H9 (cell line): ENCODE measurements at regions not wholly inside any gene's neighbourhood (a gene's known extent, or its start where the extent isn't known, plus 50 kb on each side); places are given as distances from the start of the nearest gene placed in this dataset.
A peak's percentile ranks its signal among the peaks of the same experiment; 100 is the strongest.

Experiments
- DNase-seq: peaks from one replicate; pipeline ENCODE4 v3.0.0-alpha.2; 2017
- H2AFZ ChIP-seq: one replicate; pipeline ENCODE4 v1.6.1; 2013; ENCODE audit warnings: mild to moderate bottlenecking, low read length, control low read depth, moderate library complexity
- H2AK5ac ChIP-seq: 2 replicates; pipeline ENCODE4 v1.6.1; 2013; ENCODE audit warnings: low read length, control low read depth, mixed read lengths; ENCODE audit not compliant: insufficient read length
- H2BK120ac ChIP-seq: one replicate; pipeline ENCODE4 v1.6.1; 2013; ENCODE audit warnings: low read depth, mild to moderate bottlenecking, low read length, control low read depth, inconsistent platforms; ENCODE audit not compliant: poor library complexity, severe bottlenecking
- H2BK12ac ChIP-seq: 2 replicates; pipeline ENCODE4 v1.6.1; 2013; ENCODE audit warnings: low read length, control low read depth, mixed read lengths, low read depth; ENCODE audit not compliant: insufficient read length
- H2BK15ac ChIP-seq: 2 replicates; pipeline ENCODE4 v1.6.1; 2013; ENCODE audit warnings: low read depth, low read length, control low read depth
- H2BK20ac ChIP-seq: one replicate; pipeline ENCODE4 v1.6.1; 2013; ENCODE audit warnings: low read depth, mild to moderate bottlenecking, low read length, control low read depth, inconsistent platforms; ENCODE audit not compliant: poor library complexity, severe bottlenecking
- H2BK5ac ChIP-seq: 2 replicates; pipeline ENCODE4 v1.6.1; 2013; ENCODE audit warnings: low read length, control low read depth, mixed read lengths; ENCODE audit not compliant: insufficient read length
- H3K14ac ChIP-seq: 2 replicates; pipeline ENCODE4 v1.6.1; 2013; ENCODE audit warnings: low read length, control low read depth; ENCODE audit not compliant: insufficient read depth
- H3K18ac ChIP-seq: 2 replicates; pipeline ENCODE4 v1.6.1; 2013; ENCODE audit warnings: low read depth, mild to moderate bottlenecking, mixed read lengths, low read length, control low read depth; ENCODE audit not compliant: insufficient read length
- H3K23ac ChIP-seq: 2 replicates; pipeline ENCODE4 v1.6.1; 2013; ENCODE audit warnings: low read length, control low read depth, mixed read lengths, low read depth; ENCODE audit not compliant: insufficient read length
- H3K23me2 ChIP-seq: 2 replicates; pipeline ENCODE4 v1.6.1; 2013; ENCODE audit warnings: low read depth, mild to moderate bottlenecking, mixed read lengths, low read length, control low read depth; ENCODE audit not compliant: insufficient read length, poor library complexity, severe bottlenecking
- H3K27ac ChIP-seq: 2 replicates; pipeline ENCODE4 v1.5.1; 2013; ENCODE audit warnings: low read length, control low read depth, mixed read lengths, low read depth; ENCODE audit not compliant: insufficient read length
- H3K27me3 ChIP-seq: 2 replicates; pipeline ENCODE4 v1.6.1; 2013; ENCODE audit warnings: low read length, control low read depth, inconsistent platforms; ENCODE audit not compliant: insufficient read depth
- H3K4ac ChIP-seq: 2 replicates; pipeline ENCODE4 v1.6.1; 2013; ENCODE audit warnings: low read depth, mild to moderate bottlenecking, control low read depth, inconsistent platforms, low read length, moderate library complexity
- H3K4me1 ChIP-seq: 2 replicates; pipeline ENCODE4 v1.6.1; 2013; ENCODE audit warnings: low read length, control low read depth, inconsistent platforms; ENCODE audit not compliant: insufficient read depth
- H3K4me2 ChIP-seq: 2 replicates; pipeline ENCODE4 v1.6.1; 2013; ENCODE audit warnings: low read length, control low read depth, mixed read lengths; ENCODE audit not compliant: insufficient read length, insufficient read depth
- H3K56ac ChIP-seq: 2 replicates; pipeline ENCODE4 v1.6.1; 2013; ENCODE audit warnings: low read depth, mild to moderate bottlenecking, mixed read lengths, low read length, control low read depth; ENCODE audit not compliant: insufficient read length
- H3K79me1 ChIP-seq: 2 replicates; pipeline ENCODE4 v1.6.1; 2013; ENCODE audit warnings: low read depth, mild to moderate bottlenecking, moderate library complexity, low read length, control low read depth, inconsistent platforms; ENCODE audit not compliant: insufficient read depth, poor library complexity, severe bottlenecking
- H3K79me2 ChIP-seq: 2 replicates; pipeline ENCODE4 v1.6.1; 2013; ENCODE audit warnings: low read length, control low read depth, inconsistent platforms; ENCODE audit not compliant: insufficient read depth
- H3K9ac ChIP-seq: 2 replicates; pipeline ENCODE4 v1.6.1; 2013; ENCODE audit warnings: low read length, control low read depth, mixed read lengths; ENCODE audit not compliant: insufficient read length; ENCODE audit errors: extremely low read depth
- H3K9me3 ChIP-seq: one replicate; pipeline ENCODE4 v1.6.1; 2013; ENCODE audit warnings: low read depth, low read length, inconsistent platforms; ENCODE audit not compliant: control insufficient read depth
- H3T11ph ChIP-seq: one replicate; pipeline ENCODE4 v1.6.1; 2013; ENCODE audit warnings: mild to moderate bottlenecking, low read length, control low read depth, inconsistent platforms
- H4K20me1 ChIP-seq: one replicate; pipeline ENCODE4 v1.6.1; 2013; ENCODE audit not compliant: control insufficient read depth, insufficient read length, insufficient read depth
- H4K5ac ChIP-seq: 2 replicates; pipeline ENCODE4 v1.6.1; 2013; ENCODE audit warnings: low read depth, mild to moderate bottlenecking, mixed read lengths, low read length, control low read depth; ENCODE audit not compliant: insufficient read length
- H4K8ac ChIP-seq: replicated peaks from 2 replicates; pipeline ENCODE4 v1.6.1; 2013; ENCODE audit warnings: low read length, control low read depth, mixed read lengths, low read depth; ENCODE audit not compliant: insufficient read length
- H4K91ac ChIP-seq: 2 replicates; pipeline ENCODE4 v1.6.1; 2013; ENCODE audit warnings: low read depth, mild to moderate bottlenecking, moderate library complexity, mixed read lengths, low read length, control low read depth; ENCODE audit not compliant: insufficient read length
- H3K27ac Mint-ChIP-seq, 3 experiments: 2 replicates in 2 of 3; 3 replicates in 1 of 3; pipeline ENCODE4 v1.8.0; 2020 to 2021; ENCODE audit warnings: mixed read lengths in 3 of 3, mild to moderate bottlenecking in 1 of 3, moderate library complexity in 1 of 3
- H3K27me3 Mint-ChIP-seq: 2 replicates; pipeline ENCODE4 v1.8.0; 2021; ENCODE audit warnings: low read depth, mild to moderate bottlenecking, moderate library complexity, mixed read lengths
- H3K36me3 Mint-ChIP-seq, 3 experiments: 2 replicates in 2 of 3; 3 replicates in 1 of 3; pipeline ENCODE4 v1.8.0; 2020 to 2021; ENCODE audit warnings: low read depth in 3 of 3, mixed read lengths in 3 of 3; ENCODE audit not compliant: insufficient read depth in 1 of 3
- H3K4me1 Mint-ChIP-seq, 2 experiments: 2 replicates each; pipeline ENCODE4 v1.8.0; 2020; ENCODE audit warnings: mixed read lengths in 2 of 2
- H3K4me3 Mint-ChIP-seq, 2 experiments: 2 replicates in 1 of 2; 3 replicates in 1 of 2; pipeline ENCODE4 v1.8.0; 2020 to 2021; ENCODE audit warnings: mild to moderate bottlenecking in 2 of 2, mixed read lengths in 2 of 2, moderate library complexity in 1 of 2
- H3K9me3 Mint-ChIP-seq, 2 experiments: 2 replicates in 1 of 2; 3 replicates in 1 of 2; pipeline ENCODE4 v1.8.0; 2020; ENCODE audit warnings: mild to moderate bottlenecking in 2 of 2, mixed read lengths in 2 of 2, moderate library complexity in 1 of 2
- TF ChIP-seq, protein P1 (sequence below): fragments of 200-600 bp; sonication (generic); conservative IDR thresholded peaks from 3 replicates; pipeline ENCODE4 v1.8.0; 2021; ENCODE audit warnings: antibody characterized with exemption, mild to moderate bottlenecking

DNA sequence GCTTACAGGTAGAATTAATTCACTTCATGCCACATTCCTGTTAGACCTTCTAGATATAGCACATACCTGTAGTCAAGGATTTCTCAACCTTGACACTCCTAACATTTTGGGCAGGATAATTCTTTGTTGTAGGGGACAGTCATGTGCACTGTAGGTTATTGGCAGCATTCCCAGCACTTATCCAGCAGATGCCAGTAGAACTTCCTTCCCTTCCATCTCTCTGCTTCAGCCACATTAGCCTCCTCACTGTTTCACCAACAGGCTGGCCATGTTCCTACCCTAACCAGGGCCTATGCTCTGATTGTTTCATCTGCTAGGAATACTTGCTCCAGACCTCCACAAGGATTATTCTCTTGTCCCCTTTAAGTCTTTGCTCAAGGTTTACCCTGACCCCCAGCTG lies 68.0 kb upstream of the STAC start:
- no peak overlapping the region for H3K4me2 ChIP-seq
- H2BK12ac ChIP-seq, result no peak overlapping the region
- DNase-seq, result no peak
- Mint-ChIP-seq H3K36me3 (no peaks in the 10 kb centered on the region; a peak in 2 of 7 replicates), H3K4me1 (peaks cover 0 to 2% of the 10 kb centered on the region in 2 experiments; a peak in 1 of 4 replicates), H3K27me3 (no peaks in the 10 kb centered on the region), H3K9me3 (peaks cover 0 to 4% of the 10 kb centered on the region in 2 experiments; a peak in 2 of 5 replicates), H3K27ac (no peak overlapping the region), H3K4me3 (no peak overlapping the region)
- no peaks in the 10 kb centered on the region for H3K9me3 ChIP-seq
- H4K20me1 ChIP-seq, result no peaks in the 10 kb centered on the region
- H3K9ac ChIP-seq, result no peak overlapping the region
- no peak overlapping the region for H2BK120ac ChIP-seq
- no peaks in the 10 kb centered on the region for H3K79me1 ChIP-seq
- H2BK15ac ChIP-seq, result no peak overlapping the region
- no peak overlapping the region for H4K8ac ChIP-seq
- no peaks in the 10 kb centered on the region for H3K27me3 ChIP-seq
- H3K23ac ChIP-seq, result no peak overlapping the region
- H4K5ac ChIP-seq, result no peak overlapping the region
- H3K27ac ChIP-seq, result no peak overlapping the region
- H3K14ac ChIP-seq, result no peak overlapping the region
- H3K56ac ChIP-seq, result no peak overlapping the region
- H2BK20ac ChIP-seq, result no peak overlapping the region
- H2BK5ac ChIP-seq, result no peak overlapping the region
- no peak overlapping the region for H4K91ac ChIP-seq
- no peak overlapping the region for H3K4ac ChIP-seq
- TF ChIP-seq, protein P1, sequence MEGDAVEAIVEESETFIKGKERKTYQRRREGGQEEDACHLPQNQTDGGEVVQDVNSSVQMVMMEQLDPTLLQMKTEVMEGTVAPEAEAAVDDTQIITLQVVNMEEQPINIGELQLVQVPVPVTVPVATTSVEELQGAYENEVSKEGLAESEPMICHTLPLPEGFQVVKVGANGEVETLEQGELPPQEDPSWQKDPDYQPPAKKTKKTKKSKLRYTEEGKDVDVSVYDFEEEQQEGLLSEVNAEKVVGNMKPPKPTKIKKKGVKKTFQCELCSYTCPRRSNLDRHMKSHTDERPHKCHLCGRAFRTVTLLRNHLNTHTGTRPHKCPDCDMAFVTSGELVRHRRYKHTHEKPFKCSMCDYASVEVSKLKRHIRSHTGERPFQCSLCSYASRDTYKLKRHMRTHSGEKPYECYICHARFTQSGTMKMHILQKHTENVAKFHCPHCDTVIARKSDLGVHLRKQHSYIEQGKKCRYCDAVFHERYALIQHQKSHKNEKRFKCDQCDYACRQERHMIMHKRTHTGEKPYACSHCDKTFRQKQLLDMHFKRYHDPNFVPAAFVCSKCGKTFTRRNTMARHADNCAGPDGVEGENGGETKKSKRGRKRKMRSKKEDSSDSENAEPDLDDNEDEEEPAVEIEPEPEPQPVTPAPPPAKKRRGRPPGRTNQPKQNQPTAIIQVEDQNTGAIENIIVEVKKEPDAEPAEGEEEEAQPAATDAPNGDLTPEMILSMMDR, result peak; percentile 15; the same call in 2 of the 3 replicates
- H3K4me1 ChIP-seq, result no peaks in the 10 kb centered on the region
- no peak overlapping the region for H3T11ph ChIP-seq
- H3K79me2 ChIP-seq, result no peaks in the 10 kb centered on the region
- H2AK5ac ChIP-seq, result no peak overlapping the region
- H2AFZ ChIP-seq, result no peak overlapping the region
- no peaks in the 10 kb centered on the region for H3K23me2 ChIP-seq
- no peak overlapping the region for H3K18ac ChIP-seq
